ENCODE measurements at regions not wholly inside any gene's neighbourhood (a gene's known extent, or its start where the extent isn't known, plus 50 kb on each side); places are given as distances from the start of the nearest gene placed in this dataset.

- POLR2A ChIA-PET: no interaction called here
- ATAC-seq (ENCODE audit: low read depth): no peak
Measured at GRCh38 chr22:49296561-49296960, 531.1 kb downstream of the BRD1 start.

More at GRCh38 chr22:49296561-49296960, 531.1 kb downstream of the BRD1 start:
- H3K27ac ChIP-seq (ENCODE audit: low read length in 2 of 2): no peak overlapping the region
- no peak overlapping the region for H3K9ac ChIP-seq (ENCODE audit: low read length)
- H3K4me2 ChIP-seq (replicated peaks; ENCODE audit: low read depth, low read length, poor library complexity, severe bottlenecking): no peak overlapping the region
- CTCF ChIA-PET: interaction anchor here (0.7 to 2.0 kb wide), 2 partner anchors 9 to 12 kb away, joined by 3 to 5 read pairs; no protein-coding TSS in a partner anchor
- no peaks in the 10 kb centered on the region for H3K79me2 ChIP-seq (ENCODE audit: control insufficient read depth, insufficient read depth, low read length)
- no peaks in the 10 kb centered on the region for H3K27me3 ChIP-seq (replicated peaks in 1 of 4; ENCODE audit: control extremely low read depth in 1 of 4, control insufficient read depth in 3 of 4, insufficient read depth in 4 of 4, low read length in 3 of 4)
- TF ChIP-seq CTCF (IDR thresholded peaks at IDR 0.05) (no peak), EZH2 (IDR thresholded peaks at IDR 0.05; ENCODE audit: borderline replicate concordance, insufficient read depth, low read depth, low read length, poor library complexity, severe bottlenecking) (no peak)
- Mint-ChIP-seq H3K4me1 (no peaks in the 10 kb centered on the region), H3K4me3 (no peak overlapping the region), H3K9me3 (ENCODE audit: insufficient read depth) (peaks cover 7% of the 10 kb centered on the region), H3K27ac (no peak overlapping the region), H3K27me3 (no peaks in the 10 kb centered on the region)
- 91% methylated on average over 10 of the region's 11 CpGs for WGBS (ENCODE audit: insufficient coverage)
- no peak for DNase-seq
- no peak overlapping the region for H2AFZ ChIP-seq (ENCODE audit: insufficient read depth, low read depth, low read length, poor library complexity, severe bottlenecking)
- H4K20me1 ChIP-seq (ENCODE audit: control insufficient read depth, insufficient read depth, low read length, poor library complexity, severe bottlenecking): no peaks in the 10 kb centered on the region
- no peaks in the 10 kb centered on the region for H3K36me3 ChIP-seq (replicated peaks in 1 of 2; ENCODE audit: control extremely low read depth in 1 of 2, control insufficient read depth in 1 of 2, extremely low read depth in 1 of 2, insufficient read depth in 2 of 2, low read length in 1 of 2)
- H3K9me3 ChIP-seq (ENCODE audit: control extremely low read depth in 1 of 3, control insufficient read depth in 2 of 3, insufficient read depth in 1 of 3, low read length in 2 of 3): peaks cover 0 to 76% (median 4%) of the 10 kb centered on the region in 3 donors
- H3K4me1 ChIP-seq (ENCODE audit: control insufficient read depth in 2 of 2, insufficient read depth in 2 of 2, low read length in 2 of 2): no peaks in the 10 kb centered on the region
- intact Hi-C loops (cut with micrococcal nuclease): no loop called here
- H3K4me3 ChIP-seq (ENCODE audit: control extremely low read depth in 1 of 5, extremely low read depth in 1 of 5, insufficient read depth in 1 of 5, low read depth in 2 of 5, low read length in 4 of 5): no peak overlapping the region
